GM12892 (cell line): ENCODE measurements at regions not wholly inside any gene's neighbourhood (a gene's known extent, or its start where the extent isn't known, plus 50 kb on each side); places are given as distances from the start of the nearest gene placed in this dataset.
"Not testable (repeated sequence)": the region's sequence is repeated elsewhere in the genome, so short reads cannot be mapped to it uniquely, and the experiment has no call there.

Experiments used
- POLR2A ChIP-seq: IDR thresholded peaks from 2 replicates; pipeline ENCODE4 v1.6.1; 2011; ENCODE audit warnings: low read depth, low read length, control low read depth
- POLR2AphosphoS5 ChIP-seq: IDR thresholded peaks from 2 replicates; pipeline ENCODE4 v1.6.1; 2011; ENCODE audit warnings: low read depth, low read length, control low read depth

GRCh38 chrX:121431514-121431913, 384.1 kb downstream of the GLUD2 start:
- not testable (repeated sequence) for TF ChIP-seq POLR2A, POLR2AphosphoS5
